PFSK-1 (cell line): ENCODE measurements at regions not wholly inside any gene's neighbourhood (a gene's known extent, or its start where the extent isn't known, plus 50 kb on each side); places are given as distances from the start of the nearest gene placed in this dataset.

Experiments
- FOXP2 ChIP-seq: optimal IDR thresholded peaks from 2 replicates; pipeline ENCODE3; 2011; ENCODE audit warnings: borderline replicate concordance, control low read depth, inconsistent platforms; ENCODE audit not compliant: insufficient read depth; ENCODE audit errors: extremely low read length, extremely low read depth
- POLR2AphosphoS5 ChIP-seq: IDR thresholded peaks from 2 replicates; pipeline ENCODE4 v1.6.1; 2012; ENCODE audit warnings: low read depth, mild to moderate bottlenecking, control low read depth, low read length, moderate library complexity
- REST ChIP-seq, 2 experiments: IDR thresholded peaks; 2 replicates each; pipeline versions ENCODE4 v1.6.1 to v1.8.0; 2011 to 2012; ENCODE audit warnings: low read depth in 2 of 2, low read length in 2 of 2, control low read depth in 1 of 2, inconsistent platforms in 1 of 2, mild to moderate bottlenecking in 1 of 2, moderate library complexity in 1 of 2; ENCODE audit not compliant: insufficient read depth in 1 of 2
- SIN3A ChIP-seq: IDR thresholded peaks from 2 replicates; pipeline ENCODE4 v1.6.1; 2012; ENCODE audit warnings: mild to moderate bottlenecking, low read length, moderate library complexity, borderline replicate concordance; ENCODE audit not compliant: insufficient read depth
- TAF1 ChIP-seq: IDR thresholded peaks from 2 replicates; pipeline ENCODE4 v1.6.1; 2012; ENCODE audit warnings: low read length, control low read depth, borderline replicate concordance; ENCODE audit not compliant: insufficient read depth

GRCh38 chr4:79850626-79851025, 222.4 kb downstream of the ANTXR2 start:
- TF ChIP-seq TAF1 (no peak), SIN3A (no peak), POLR2AphosphoS5 (no peak), FOXP2 (no peak), REST (IDR thresholded peaks at IDR 0.05; ENCODE audit: insufficient read depth in 1 of 2, low read depth in 2 of 2, low read length in 2 of 2) (no peak)

GRCh38 chr4:79848329-79848728, 224.7 kb downstream of the ANTXR2 start:
- TF ChIP-seq POLR2AphosphoS5: no peak
- no peak for TF ChIP-seq FOXP2
- TF ChIP-seq REST (IDR thresholded peaks at IDR 0.05; ENCODE audit: insufficient read depth in 1 of 2, low read depth in 2 of 2, low read length in 2 of 2): no peak
- TF ChIP-seq SIN3A: no peak
- no peak for TF ChIP-seq TAF1

- no peak for TF ChIP-seq REST (IDR thresholded peaks at IDR 0.05; ENCODE audit: insufficient read depth in 1 of 2, low read depth in 2 of 2, low read length in 2 of 2)
- TF ChIP-seq SIN3A: no peak
- no peak for TF ChIP-seq TAF1
- no peak for TF ChIP-seq POLR2AphosphoS5
- TF ChIP-seq FOXP2: no peak
Observed at GRCh38 chr4:79847411-79847810, 225.6 kb downstream of the ANTXR2 start.

GRCh38 chr4:79842162-79842561, 230.9 kb downstream of the ANTXR2 start:
- TF ChIP-seq POLR2AphosphoS5: no peak
- TF ChIP-seq REST (IDR thresholded peaks at IDR 0.05; ENCODE audit: insufficient read depth in 1 of 2, low read depth in 2 of 2, low read length in 2 of 2): no peak
- no peak for TF ChIP-seq SIN3A

GRCh38 chr4:79833857-79834256, 239.2 kb downstream of the ANTXR2 start:
- TF ChIP-seq TAF1: no peak
- no peak for TF ChIP-seq REST (IDR thresholded peaks at IDR 0.05; ENCODE audit: insufficient read depth in 1 of 2, low read depth in 2 of 2, low read length in 2 of 2)
- TF ChIP-seq POLR2AphosphoS5: no peak
- TF ChIP-seq SIN3A: no peak
